Retinal pigment epithelial cell (primary cell): ENCODE measurements at regions not wholly inside any gene's neighbourhood (a gene's known extent, or its start where the extent isn't known, plus 50 kb on each side); places are given as distances from the start of the nearest gene placed in this dataset.

Experiments
- DNase-seq: peaks from one replicate; pipeline ENCODE4 v3.0.0-alpha.2; 2010; ENCODE audit warnings: low read depth
- H3K4me3 ChIP-seq: 2 replicates; pipeline ENCODE4 v1.5.1; 2011; ENCODE audit warnings: mild to moderate bottlenecking, low read length, control low read depth, moderate library complexity
- TF ChIP-seq, protein P1 (sequence below): conservative IDR thresholded peaks from 2 replicates; pipeline ENCODE4 v1.5.1; 2011; ENCODE audit warnings: low read depth, low read length, control low read depth, inconsistent platforms

DNA sequence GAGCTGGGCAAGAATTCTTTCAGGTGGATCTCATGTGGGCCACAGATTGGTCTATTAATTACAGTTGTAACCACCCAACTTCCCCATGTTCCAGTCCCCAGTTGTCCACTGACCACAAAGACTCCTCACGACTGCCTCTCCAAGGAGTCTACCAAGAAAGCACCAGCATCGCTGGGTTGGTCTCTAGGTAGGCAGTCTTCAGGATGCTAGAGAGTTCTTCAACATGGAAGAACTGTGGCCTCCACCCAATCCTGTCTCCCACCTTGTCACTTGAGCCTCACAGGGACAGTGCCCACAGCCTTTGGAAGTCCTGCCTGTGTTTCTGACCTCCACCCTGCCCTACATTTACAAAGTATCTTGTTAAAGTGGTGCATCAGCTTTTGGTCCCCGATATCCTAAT lies 184.7 kb upstream of the FN1 start:
- DNase-seq: no peak
- TF ChIP-seq, protein P1, sequence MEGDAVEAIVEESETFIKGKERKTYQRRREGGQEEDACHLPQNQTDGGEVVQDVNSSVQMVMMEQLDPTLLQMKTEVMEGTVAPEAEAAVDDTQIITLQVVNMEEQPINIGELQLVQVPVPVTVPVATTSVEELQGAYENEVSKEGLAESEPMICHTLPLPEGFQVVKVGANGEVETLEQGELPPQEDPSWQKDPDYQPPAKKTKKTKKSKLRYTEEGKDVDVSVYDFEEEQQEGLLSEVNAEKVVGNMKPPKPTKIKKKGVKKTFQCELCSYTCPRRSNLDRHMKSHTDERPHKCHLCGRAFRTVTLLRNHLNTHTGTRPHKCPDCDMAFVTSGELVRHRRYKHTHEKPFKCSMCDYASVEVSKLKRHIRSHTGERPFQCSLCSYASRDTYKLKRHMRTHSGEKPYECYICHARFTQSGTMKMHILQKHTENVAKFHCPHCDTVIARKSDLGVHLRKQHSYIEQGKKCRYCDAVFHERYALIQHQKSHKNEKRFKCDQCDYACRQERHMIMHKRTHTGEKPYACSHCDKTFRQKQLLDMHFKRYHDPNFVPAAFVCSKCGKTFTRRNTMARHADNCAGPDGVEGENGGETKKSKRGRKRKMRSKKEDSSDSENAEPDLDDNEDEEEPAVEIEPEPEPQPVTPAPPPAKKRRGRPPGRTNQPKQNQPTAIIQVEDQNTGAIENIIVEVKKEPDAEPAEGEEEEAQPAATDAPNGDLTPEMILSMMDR: no peak
- no peak overlapping the region for H3K4me3 ChIP-seq

DNA sequence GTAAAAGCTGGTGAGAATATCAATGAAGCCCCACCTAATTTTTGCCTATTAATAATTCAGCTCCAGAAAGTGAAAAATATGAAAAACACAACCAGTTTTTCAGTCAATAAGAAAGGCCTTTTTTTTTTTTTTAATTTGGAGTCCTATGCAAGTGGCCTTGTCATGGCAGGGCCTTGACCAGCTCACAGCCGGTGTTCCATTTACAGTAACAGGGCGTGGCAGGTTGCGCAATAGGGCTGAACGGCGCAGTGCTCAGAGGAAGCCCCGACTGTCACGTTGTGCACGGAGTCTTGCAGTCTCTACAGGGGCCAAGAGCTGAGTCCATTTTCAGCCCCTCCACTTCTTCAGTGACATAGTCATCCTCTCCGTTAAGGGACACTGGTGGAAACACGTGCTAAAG lies 184.1 kb upstream of the FN1 start:
- DNase-seq: no peak
- TF ChIP-seq, protein P1: no peak
- no peak overlapping the region for H3K4me3 ChIP-seq

DNA sequence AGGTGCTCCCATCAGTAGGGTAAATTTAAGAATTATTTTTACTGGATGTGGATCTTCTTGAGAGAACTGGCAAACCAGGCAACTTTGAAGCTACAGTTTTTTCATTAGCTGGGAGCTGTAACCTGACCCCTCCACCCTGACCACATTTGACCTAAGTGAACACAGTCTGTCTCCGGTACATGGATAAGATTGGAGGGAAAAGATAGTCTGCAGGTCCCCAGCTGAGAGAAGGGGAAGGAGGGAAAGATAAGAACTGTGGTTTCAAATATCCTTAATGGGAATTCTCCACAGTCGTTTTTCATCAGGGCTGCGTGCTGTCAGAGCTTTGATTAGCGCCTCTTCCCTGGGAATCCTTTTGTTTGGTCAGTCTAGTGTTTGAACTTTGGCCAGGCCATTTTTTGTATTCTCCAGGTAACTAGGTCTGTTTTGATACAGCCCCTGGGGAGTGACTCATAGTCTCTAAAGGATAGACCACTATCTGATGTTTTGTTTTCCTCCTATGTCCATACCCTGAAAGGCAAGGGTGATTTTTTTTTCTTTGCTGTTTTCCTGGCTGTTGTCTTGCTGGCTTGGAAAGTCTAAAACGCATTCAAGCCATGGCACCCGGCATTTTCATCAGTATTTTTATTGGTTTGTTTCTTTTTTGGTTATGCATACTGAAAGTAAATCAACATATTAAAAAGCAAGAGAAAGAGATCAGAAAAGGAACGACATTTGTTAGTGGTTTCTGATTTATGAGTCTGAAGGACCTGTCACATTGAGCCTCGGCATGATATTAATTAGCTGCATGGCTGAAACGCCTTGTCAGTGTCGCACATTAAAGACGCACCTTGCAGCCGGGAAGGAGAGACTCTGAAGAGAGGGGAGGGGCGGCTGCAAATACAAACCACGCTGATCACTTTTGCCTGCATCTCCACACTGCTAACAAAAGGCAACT lies 183.4 kb upstream of the FN1 start:
- H3K4me3 ChIP-seq: no peak overlapping the region
- no peak for DNase-seq
- TF ChIP-seq, protein P1: no peak

DNA sequence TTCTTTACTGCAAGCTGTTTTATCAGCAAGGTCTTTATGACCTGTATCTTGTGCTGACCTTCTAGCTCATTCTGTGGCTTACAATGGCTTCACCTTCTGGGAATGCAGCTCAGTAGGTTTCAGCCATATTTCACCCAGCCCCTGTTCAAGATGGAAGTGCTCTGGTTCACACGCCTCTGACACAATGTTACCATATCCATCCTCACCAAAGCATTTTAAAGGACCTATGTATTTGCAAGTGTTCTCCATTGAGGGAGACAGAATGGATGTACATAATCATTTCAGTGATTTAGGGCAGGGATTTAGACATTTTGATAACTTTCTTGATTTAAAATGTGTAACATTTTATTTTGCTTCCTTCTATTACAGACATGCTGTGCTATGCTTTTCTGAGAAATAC lies 182.3 kb upstream of the FN1 start:
- no peak for DNase-seq

DNA sequence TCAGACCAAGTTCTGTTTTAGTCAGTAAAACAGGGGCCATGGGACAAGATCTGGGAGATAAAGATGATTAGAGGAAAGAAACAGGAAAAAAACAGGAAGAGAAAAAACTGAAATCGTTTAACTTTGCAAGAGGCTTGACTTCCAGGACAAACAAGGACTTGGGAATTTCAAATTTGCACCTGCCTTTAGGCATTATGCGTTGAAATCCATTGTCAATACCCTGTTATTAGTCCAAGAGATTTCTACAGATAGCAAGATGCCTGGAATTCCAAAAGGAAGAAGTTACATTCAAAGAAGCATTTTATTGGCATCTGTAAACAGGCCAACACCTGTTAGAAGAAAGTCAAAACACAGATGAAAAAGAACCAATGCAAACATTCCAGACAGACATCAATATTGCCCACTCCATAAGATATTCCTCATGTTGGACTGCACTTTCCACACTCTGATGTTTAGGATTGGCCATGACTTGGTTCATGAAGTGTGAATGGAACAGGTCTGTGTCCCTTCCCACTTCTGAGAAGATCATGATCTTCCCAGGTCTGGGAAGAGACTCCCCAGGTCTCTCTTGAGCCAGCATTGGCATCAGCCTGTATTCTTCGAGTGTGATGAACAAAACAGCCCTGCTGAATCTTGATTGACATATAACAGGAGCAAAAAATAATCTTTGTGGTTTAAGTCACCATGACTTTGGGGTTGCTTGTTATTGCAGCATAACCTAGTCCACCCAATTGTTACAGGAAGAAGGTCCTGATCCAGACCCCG lies 181.4 kb upstream of the FN1 start:
- H3K4me3 ChIP-seq: no peak overlapping the region
- TF ChIP-seq, protein P1: no peak

More for the DNA sequence above, 182.3 kb upstream of the FN1 start:
- TF ChIP-seq, protein P1: no peak
- H3K4me3 ChIP-seq: no peak overlapping the region

DNA sequence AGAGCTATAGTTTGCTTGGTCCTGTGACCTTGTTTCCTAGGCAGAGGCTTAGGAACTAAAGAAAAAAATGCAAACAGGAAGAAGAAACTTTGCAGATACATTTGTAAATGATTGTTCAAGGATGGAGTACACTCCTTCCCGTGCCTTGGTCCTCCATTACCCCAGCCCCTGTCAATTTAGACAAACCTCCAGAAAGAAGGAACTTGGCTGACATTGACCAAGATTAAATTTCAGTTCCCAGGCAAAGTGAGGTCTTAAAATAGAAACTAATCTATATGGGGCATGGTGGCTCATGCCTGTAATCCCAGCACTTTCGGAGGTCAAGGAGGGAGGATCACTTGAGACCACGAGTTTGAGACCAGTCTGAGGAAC lies 179.9 kb upstream of the FN1 start:
- TF ChIP-seq, protein P1: no peak
- DNase-seq: no peak
- H3K4me3 ChIP-seq: no peak overlapping the region

More for the DNA sequence above, 181.4 kb upstream of the FN1 start:
- DNase-seq: no peak
